Breast epithelium (tissue), 4 donors: ENCODE measurements at regions not wholly inside any gene's neighbourhood (a gene's known extent, or its start where the extent isn't known, plus 50 kb on each side); places are given as distances from the start of the nearest gene placed in this dataset.
A peak's percentile ranks its signal among the peaks of the same experiment; 100 is the strongest.

Source experiments
- DNase-seq, 2 donors: peaks; one replicate each; pipeline ENCODE4 v3.0.0-alpha.2; 2019; ENCODE audit warnings: low spot score in 2 of 2
- H3K27ac ChIP-seq, 2 donors: fragments of 200-600 bp; sonication (generic) in 1 of 2; one replicate each; pipeline ENCODE4 v1.5.1; 2016 to 2019; ENCODE audit warnings: mild to moderate bottlenecking in 1 of 2
- H3K27me3 ChIP-seq, 2 donors: fragments of 200-600 bp; sonication (generic) in 1 of 2; one replicate each; pipeline versions ENCODE4 v1.5.1 to v1.6.0; 2017 to 2019; ENCODE audit warnings: control low read depth in 1 of 2, mild to moderate bottlenecking in 1 of 2
- H3K36me3 ChIP-seq: fragments of 200-600 bp; one replicate; pipeline ENCODE4 v1.5.1; 2019
- H3K4me1 ChIP-seq, 2 donors: fragments of 200-600 bp; sonication (generic); one replicate each; pipeline ENCODE4 v1.5.1; 2016 to 2019; ENCODE audit warnings: control low read depth in 1 of 2
- H3K4me3 ChIP-seq, 3 donors: fragments of 200-600 bp; sonication (generic); 1 replicate in 2 of 3; 2 replicates in 1 of 3; pipeline ENCODE4 v1.5.1; 2016 to 2019; ENCODE audit warnings: mild to moderate bottlenecking in 3 of 3, moderate library complexity in 2 of 3
- H3K9me3 ChIP-seq, 2 donors: fragments of 200-600 bp; sonication (generic) in 1 of 2; one replicate each; pipeline ENCODE4 v1.5.1; 2016 to 2019; ENCODE audit warnings: control low read depth in 1 of 2
- POLR2A ChIP-seq: fragments of 450-650 bp; IDR thresholded peaks from one replicate; pipeline ENCODE4 v1.6.1; 2016; ENCODE audit warnings: antibody characterized with exemption, mild to moderate bottlenecking, moderate library complexity
- POLR2AphosphoS5 ChIP-seq, 3 donors: sonication (generic); formaldehyde crosslinking; IDR thresholded peaks; one replicate each; pipeline ENCODE4 v1.6.1; 2017; ENCODE audit warnings: antibody characterized with exemption in 3 of 3
- intact Hi-C: fragments of 100-400 bp; cut with DNase I; formaldehyde crosslinking; loops from one replicate; pipeline ENCODE4 v1.15.1; 2023; ENCODE audit warnings: low total_unique reads
- TF ChIP-seq, protein P1 (sequence below), 3 donors: fragments of 450-650 bp; IDR thresholded peaks; one replicate each; pipeline ENCODE4 v1.5.1; 2016 to 2017; ENCODE audit warnings: antibody characterized with exemption in 3 of 3, mild to moderate bottlenecking in 3 of 3, moderate library complexity in 3 of 3

- no peak for DNase-seq
- no peak overlapping the region for H3K4me3 ChIP-seq
- no peaks in the 10 kb centered on the region for H3K9me3 ChIP-seq
- TF ChIP-seq, protein P1, sequence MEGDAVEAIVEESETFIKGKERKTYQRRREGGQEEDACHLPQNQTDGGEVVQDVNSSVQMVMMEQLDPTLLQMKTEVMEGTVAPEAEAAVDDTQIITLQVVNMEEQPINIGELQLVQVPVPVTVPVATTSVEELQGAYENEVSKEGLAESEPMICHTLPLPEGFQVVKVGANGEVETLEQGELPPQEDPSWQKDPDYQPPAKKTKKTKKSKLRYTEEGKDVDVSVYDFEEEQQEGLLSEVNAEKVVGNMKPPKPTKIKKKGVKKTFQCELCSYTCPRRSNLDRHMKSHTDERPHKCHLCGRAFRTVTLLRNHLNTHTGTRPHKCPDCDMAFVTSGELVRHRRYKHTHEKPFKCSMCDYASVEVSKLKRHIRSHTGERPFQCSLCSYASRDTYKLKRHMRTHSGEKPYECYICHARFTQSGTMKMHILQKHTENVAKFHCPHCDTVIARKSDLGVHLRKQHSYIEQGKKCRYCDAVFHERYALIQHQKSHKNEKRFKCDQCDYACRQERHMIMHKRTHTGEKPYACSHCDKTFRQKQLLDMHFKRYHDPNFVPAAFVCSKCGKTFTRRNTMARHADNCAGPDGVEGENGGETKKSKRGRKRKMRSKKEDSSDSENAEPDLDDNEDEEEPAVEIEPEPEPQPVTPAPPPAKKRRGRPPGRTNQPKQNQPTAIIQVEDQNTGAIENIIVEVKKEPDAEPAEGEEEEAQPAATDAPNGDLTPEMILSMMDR (IDR thresholded peaks at IDR 0.05), result no peak
- TF ChIP-seq POLR2AphosphoS5 (IDR thresholded peaks at IDR 0.05) (no peak), POLR2A (no peak)
- no peaks in the 10 kb centered on the region for H3K36me3 ChIP-seq
- intact Hi-C loops, result no loop called here
- H3K4me1 ChIP-seq, result no peaks in the 10 kb centered on the region
- no peaks in the 10 kb centered on the region for H3K27me3 ChIP-seq
- H3K27ac ChIP-seq, result no peak overlapping the region
Measured at GRCh38 chr21:27806281-27806680, 839.4 kb upstream of the ADAMTS5 start.

- Histone ChIP-seq H3K4me1 (no peaks in the 10 kb centered on the region), H3K9me3 (no peaks in the 10 kb centered on the region), H3K4me3 (no peak overlapping the region), H3K27me3 (no peaks in the 10 kb centered on the region), H3K27ac (no peak overlapping the region), H3K36me3 (no peaks in the 10 kb centered on the region)
- TF ChIP-seq, protein P1 (IDR thresholded peaks at IDR 0.05), result no peak
- TF ChIP-seq POLR2AphosphoS5 (IDR thresholded peaks at IDR 0.05) (no peak), POLR2A (no peak)
- intact Hi-C loops, result no loop called here
- no peak for DNase-seq
Measured at GRCh38 chr21:27805696-27806095, 838.8 kb upstream of the ADAMTS5 start.

- no peaks in the 10 kb centered on the region for H3K9me3 ChIP-seq
- intact Hi-C loops, result no loop called here
- TF ChIP-seq POLR2AphosphoS5 (IDR thresholded peaks at IDR 0.05) (no peak), POLR2A (no peak)
- TF ChIP-seq, protein P1 (IDR thresholded peaks at IDR 0.05), result no peak
- H3K4me1 ChIP-seq, result no peaks in the 10 kb centered on the region
- H3K36me3 ChIP-seq, result no peaks in the 10 kb centered on the region
- H3K27ac ChIP-seq, result no peak overlapping the region
- DNase-seq, result no peak
- no peak overlapping the region for H3K4me3 ChIP-seq
- no peaks in the 10 kb centered on the region for H3K27me3 ChIP-seq
Measured at GRCh38 chr21:27804515-27804914, 837.6 kb upstream of the ADAMTS5 start.

- TF ChIP-seq POLR2AphosphoS5 (IDR thresholded peaks at IDR 0.05), result no peak
- H3K36me3 ChIP-seq, result no peaks in the 10 kb centered on the region
- no peaks in the 10 kb centered on the region for H3K4me1 ChIP-seq
- no peak for DNase-seq
- intact Hi-C loops, result no loop called here
- H3K4me3 ChIP-seq, result no peak overlapping the region
- no peaks in the 10 kb centered on the region for H3K9me3 ChIP-seq
- no peaks in the 10 kb centered on the region for H3K27me3 ChIP-seq
- no peak overlapping the region for H3K27ac ChIP-seq
Measured at GRCh38 chr21:27803571-27803970, 836.7 kb upstream of the ADAMTS5 start.

- Histone ChIP-seq H3K36me3 (no peaks in the 10 kb centered on the region), H3K27me3 (no peaks in the 10 kb centered on the region), H3K4me1 (no peaks in the 10 kb centered on the region), H3K27ac (no peak overlapping the region), H3K9me3 (no peaks in the 10 kb centered on the region), H3K4me3 (no peak overlapping the region)
- intact Hi-C loops, result no loop called here
- no peak for TF ChIP-seq POLR2A
- TF ChIP-seq POLR2AphosphoS5 (IDR thresholded peaks at IDR 0.05), result no peak
- TF ChIP-seq, protein P1 (IDR thresholded peaks at IDR 0.05), result peak in 1 of 3 donors; percentile 46
- no peak for DNase-seq
Measured at GRCh38 chr21:27802816-27803475, 836.1 kb upstream of the ADAMTS5 start.
